ENCODE measurements at regions not wholly inside any gene's neighbourhood (a gene's known extent, or its start where the extent isn't known, plus 50 kb on each side); places are given as distances from the start of the nearest gene placed in this dataset.

GRCh38 chr5:29992248-29992647 is 1201.2 kb upstream of the CDH6 start:
- Histone ChIP-seq H3K9me2 (ENCODE audit: insufficient read depth) (no peaks in the 10 kb centered on the region), H2AFZ (no peak overlapping the region), H3K4me2 (no peak overlapping the region), H3K4me3 (no peak overlapping the region), H3K27ac (ENCODE audit: low read depth) (no peak overlapping the region), H4K20me1 (replicated peaks; ENCODE audit: insufficient read depth) (no peaks in the 10 kb centered on the region), H3K79me2 (replicated peaks; ENCODE audit: insufficient read depth) (no peaks in the 10 kb centered on the region), H3F3A (replicated peaks; ENCODE audit: low read depth) (no peaks in the 10 kb centered on the region), H3K36me3 (ENCODE audit: insufficient read depth) (no peaks in the 10 kb centered on the region), H3K27me3 (ENCODE audit: insufficient read depth) (no peaks in the 10 kb centered on the region), H3K4me1 (ENCODE audit: insufficient read depth) (no peaks in the 10 kb centered on the region)
- H3K9me3 Mint-ChIP-seq, result no peaks in the 10 kb centered on the region
- H3K4me3 Mint-ChIP-seq, result no peak overlapping the region
- TF ChIP-seq CREB1 (CRISPR knock-in tag; IDR thresholded peaks at IDR 0.05; ENCODE audit: low read depth) (no peak), NANOG (IDR thresholded peaks at IDR 0.05; ENCODE audit: borderline replicate concordance) (no peak), JUNB (IDR thresholded peaks at IDR 0.05; ENCODE audit: unreplicated experiment) (no peak), POLR2AphosphoS5 (IDR thresholded peaks at IDR 0.05; ENCODE audit: low read depth) (no peak), ZNF331 (CRISPR knock-in tag; IDR thresholded peaks at IDR 0.05; ENCODE audit: low read depth) (no peak), REST (IDR thresholded peaks at IDR 0.05; ENCODE audit: unreplicated experiment) (no peak), ZNF114 (CRISPR knock-in tag; IDR thresholded peaks at IDR 0.05) (no peak), CTCF (conservative IDR thresholded peaks at IDR 0.05; ENCODE audit: low read depth in 2 of 2) (no peak), ETS1 (IDR thresholded peaks at IDR 0.05) (no peak), EZH2 (IDR thresholded peaks at IDR 0.05; ENCODE audit: low read depth, unreplicated experiment) (no peak), ZNF462 (CRISPR knock-in tag; IDR thresholded peaks at IDR 0.05) (no peak), EZH2phosphoT487 (IDR thresholded peaks at IDR 0.05; ENCODE audit: unreplicated experiment) (no peak), STAT1 (IDR thresholded peaks at IDR 0.05; ENCODE audit: unreplicated experiment) (no peak)
- no peaks in the 10 kb centered on the region for H3K36me3 Mint-ChIP-seq (ENCODE audit: low read depth)
- H3K27me3 Mint-ChIP-seq (ENCODE audit: insufficient read depth, low read depth, poor library complexity), result no peaks in the 10 kb centered on the region
- H3K27ac Mint-ChIP-seq, result no peak overlapping the region
- peaks cover 4% of the 10 kb centered on the region; the same call in 2 of the 3 replicates for H3K4me1 Mint-ChIP-seq
- DNase-seq (ENCODE audit: low spot score) (no peak), ATAC-seq (no peak)

Data from GM23338 (cell line).